PC-9 (cell line): ENCODE measurements at regions not wholly inside any gene's neighbourhood (a gene's known extent, or its start where the extent isn't known, plus 50 kb on each side); places are given as distances from the start of the nearest gene placed in this dataset.

ENCODE experiments used
- BruUV-seq: library from RNA; stranded (reverse); fragments of 400-500 nt; replicated peaks from 2 replicates; lab custom pipeline; 2021; lab: Mats Ljungman, UMichigan
- CTCF ChIA-PET: fragments of 300-600 bp; sonication (Branson Sonifier 250); formaldehyde crosslinking; loops from one replicate; lab custom pipeline; 2022; ENCODE audit warnings: antibody characterized with exemption; lab: Charles Lee
- POLR2A ChIA-PET: fragments of 300-600 bp; sonication (Branson Sonifier 250); formaldehyde crosslinking; loops from one replicate; lab custom pipeline; 2022; ENCODE audit warnings: antibody characterized with exemption; ENCODE audit not compliant: unreplicated experiment; lab: Charles Lee
- DNase-seq, 2 experiments: peaks; one replicate each; pipeline versions ENCODE4 v3.0.0 to v3.0.0-alpha.2; 2015 to 2022; ENCODE audit warnings: mixed read lengths in 1 of 2
- H2AFZ ChIP-seq: fragments of 200-600 bp; sonication (generic); 2 replicates; pipeline ENCODE4 v1.8.1; 2017; ENCODE audit warnings: antibody characterized with exemption
- H3F3A ChIP-seq: fragments of 200-600 bp; sonication (generic); 2 replicates; pipeline ENCODE4 v1.8.1; 2017; ENCODE audit warnings: antibody characterized with exemption, mild to moderate bottlenecking, low read depth; ENCODE audit not compliant: insufficient read depth
- H3K27ac ChIP-seq: fragments of 200-600 bp; sonication (generic); 2 replicates; pipeline ENCODE4 v1.6.1; 2016; ENCODE audit warnings: mixed run types
- H3K27me3 ChIP-seq: fragments of 200-600 bp; sonication (generic); 2 replicates; pipeline ENCODE4 v1.6.1; 2016; ENCODE audit warnings: low read depth, mixed run types; ENCODE audit not compliant: insufficient read depth
- H3K36me3 ChIP-seq: fragments of 200-600 bp; sonication (generic); 2 replicates; pipeline ENCODE4 v1.6.1; 2016; ENCODE audit warnings: low read depth, mixed run types
- H3K4me1 ChIP-seq: fragments of 200-600 bp; sonication (generic); replicated peaks from 2 replicates; pipeline ENCODE4 v1.6.1; 2016; ENCODE audit warnings: mixed run types; ENCODE audit not compliant: insufficient read depth
- H3K4me2 ChIP-seq: fragments of 200-600 bp; sonication (generic); 2 replicates; pipeline ENCODE4 v1.6.1; 2017; ENCODE audit warnings: mixed run types
- H3K4me3 ChIP-seq: fragments of 200-600 bp; sonication (generic); 2 replicates; pipeline ENCODE4 v1.6.1; 2016; ENCODE audit warnings: mixed run types
- H3K79me2 ChIP-seq: fragments of 200-600 bp; sonication (generic); 2 replicates; pipeline ENCODE4 v1.6.1; 2017; ENCODE audit warnings: low read depth, mixed run types
- H3K9me2 ChIP-seq: fragments of 200-600 bp; sonication (generic); 2 replicates; pipeline ENCODE4 v1.8.1; 2017; ENCODE audit warnings: mild to moderate bottlenecking; ENCODE audit not compliant: insufficient read depth
- H3K9me3 ChIP-seq: fragments of 200-600 bp; sonication (generic); 2 replicates; pipeline ENCODE4 v1.8.1; 2016; ENCODE audit warnings: low read depth; ENCODE audit not compliant: insufficient read depth
- H4K20me1 ChIP-seq: fragments of 200-600 bp; sonication (generic); 2 replicates; pipeline ENCODE4 v1.8.1; 2017; ENCODE audit not compliant: insufficient read depth
- EZH2 ChIP-seq: fragments of 200-600 bp; sonication (generic); IDR thresholded peaks from 2 replicates; pipeline ENCODE4 v1.8.0; 2017; ENCODE audit warnings: antibody characterized with exemption, low read depth
- intact Hi-C: fragments of 100-400 bp; cut with micrococcal nuclease; formaldehyde crosslinking; loops from one replicate; pipeline ENCODE4 v1.10.0; 2022; ENCODE audit not compliant: unreplicated experiment
- TF ChIP-seq, protein P1 (sequence below): fragments of 200-600 bp; sonication (generic); conservative IDR thresholded peaks from 2 replicates; pipeline ENCODE4 v1.6.1; 2017; ENCODE audit warnings: mixed run types, antibody characterized with exemption, mild to moderate bottlenecking, moderate library complexity

DNA sequence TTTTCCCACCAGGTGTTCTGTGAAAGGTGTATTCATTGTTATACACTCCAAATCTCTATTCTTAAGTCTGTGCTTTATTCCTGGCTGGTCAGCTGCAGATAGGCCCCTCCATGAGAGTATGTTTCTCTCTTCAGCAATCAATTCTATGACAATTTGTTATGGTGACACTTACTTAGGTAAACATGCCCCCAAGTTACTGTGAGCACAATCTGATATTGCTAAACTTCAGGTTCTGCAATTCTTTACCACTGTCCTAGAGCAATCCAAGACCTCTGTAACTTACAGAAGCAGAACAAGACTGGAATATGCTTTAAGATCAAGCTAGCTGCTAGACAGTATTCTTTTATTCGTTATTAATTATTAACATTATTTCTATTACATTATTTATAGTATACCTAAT is 391.9 kb downstream of the FRK start:
- H3K4me1 ChIP-seq: no peaks in the 10 kb centered on the region
- H3K9me2 ChIP-seq: no peaks in the 10 kb centered on the region
- no TSS peak for BruUV-seq
- H3K27me3 ChIP-seq: no peaks in the 10 kb centered on the region
- POLR2A ChIA-PET: no interaction called here
- no peaks in the 10 kb centered on the region for H3K79me2 ChIP-seq
- CTCF ChIA-PET: no interaction called here
- no peak overlapping the region for H3K4me2 ChIP-seq
- no peak for DNase-seq
- no peaks in the 10 kb centered on the region for H3F3A ChIP-seq
- no peak overlapping the region for H3K4me3 ChIP-seq
- H3K27ac ChIP-seq: no peak overlapping the region
- intact Hi-C loops: loop anchor here (10.0 kb wide), 1 partner anchor 146 kb away; no protein-coding TSS in a partner anchor
- no peaks in the 10 kb centered on the region for H3K9me3 ChIP-seq
- no peaks in the 10 kb centered on the region for H3K36me3 ChIP-seq
- no peaks in the 10 kb centered on the region for H4K20me1 ChIP-seq
- TF ChIP-seq EZH2: no peak
- TF ChIP-seq, protein P1, sequence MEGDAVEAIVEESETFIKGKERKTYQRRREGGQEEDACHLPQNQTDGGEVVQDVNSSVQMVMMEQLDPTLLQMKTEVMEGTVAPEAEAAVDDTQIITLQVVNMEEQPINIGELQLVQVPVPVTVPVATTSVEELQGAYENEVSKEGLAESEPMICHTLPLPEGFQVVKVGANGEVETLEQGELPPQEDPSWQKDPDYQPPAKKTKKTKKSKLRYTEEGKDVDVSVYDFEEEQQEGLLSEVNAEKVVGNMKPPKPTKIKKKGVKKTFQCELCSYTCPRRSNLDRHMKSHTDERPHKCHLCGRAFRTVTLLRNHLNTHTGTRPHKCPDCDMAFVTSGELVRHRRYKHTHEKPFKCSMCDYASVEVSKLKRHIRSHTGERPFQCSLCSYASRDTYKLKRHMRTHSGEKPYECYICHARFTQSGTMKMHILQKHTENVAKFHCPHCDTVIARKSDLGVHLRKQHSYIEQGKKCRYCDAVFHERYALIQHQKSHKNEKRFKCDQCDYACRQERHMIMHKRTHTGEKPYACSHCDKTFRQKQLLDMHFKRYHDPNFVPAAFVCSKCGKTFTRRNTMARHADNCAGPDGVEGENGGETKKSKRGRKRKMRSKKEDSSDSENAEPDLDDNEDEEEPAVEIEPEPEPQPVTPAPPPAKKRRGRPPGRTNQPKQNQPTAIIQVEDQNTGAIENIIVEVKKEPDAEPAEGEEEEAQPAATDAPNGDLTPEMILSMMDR: no peak
- H2AFZ ChIP-seq: no peak overlapping the region

- Histone ChIP-seq H3K27ac (no peak overlapping the region), H3K79me2 (no peaks in the 10 kb centered on the region), H4K20me1 (no peaks in the 10 kb centered on the region), H3K4me1 (no peaks in the 10 kb centered on the region), H3K4me2 (no peak overlapping the region), H3K4me3 (no peak overlapping the region), H2AFZ (no peak overlapping the region), H3K36me3 (no peaks in the 10 kb centered on the region), H3F3A (no peaks in the 10 kb centered on the region), H3K9me3 (no peaks in the 10 kb centered on the region), H3K27me3 (no peaks in the 10 kb centered on the region), H3K9me2 (no peaks in the 10 kb centered on the region)
- ChIA-PET POLR2A (no interaction called here), CTCF (no interaction called here)
- BruUV-seq: no TSS peak
- no peak for DNase-seq
- TF ChIP-seq EZH2: no peak
- TF ChIP-seq, protein P1: no peak
- intact Hi-C loops: loop anchor here (10.0 kb wide), 1 partner anchor 147 kb away; no protein-coding TSS in a partner anchor
Observed at GRCh38 chr6:115668211-115668610, 392.5 kb downstream of the FRK start.

DNA sequence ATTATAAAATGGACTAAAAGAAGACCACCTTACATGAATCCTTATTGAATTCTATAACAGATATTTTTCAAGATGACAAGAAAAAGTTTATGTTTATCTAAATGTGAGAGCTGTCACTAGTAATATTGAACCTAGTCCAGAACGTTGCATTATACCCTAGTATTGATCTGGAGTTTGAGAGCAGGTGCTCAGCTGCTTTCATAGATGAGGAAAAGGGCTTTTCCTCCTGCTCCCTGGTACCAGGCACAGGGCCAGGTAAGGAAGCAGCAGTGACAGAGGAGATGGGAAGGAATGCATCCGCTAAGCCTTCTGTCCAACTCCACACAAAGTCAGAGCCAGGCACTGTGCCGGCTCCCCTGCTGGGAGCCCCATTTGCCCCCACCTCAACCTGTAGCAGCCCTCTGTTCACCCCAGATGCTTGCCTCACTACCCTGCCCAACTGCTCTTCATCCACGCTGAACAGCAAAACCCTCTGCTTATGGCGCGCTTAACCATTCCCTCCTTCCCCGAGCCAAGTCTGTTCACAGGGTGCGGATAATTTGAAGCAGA is 393.1 kb downstream of the FRK start:
- Histone ChIP-seq H2AFZ (no peak overlapping the region), H3K4me1 (no peaks in the 10 kb centered on the region), H3K9me3 (no peaks in the 10 kb centered on the region), H3K27ac (no peak overlapping the region), H3K36me3 (no peaks in the 10 kb centered on the region), H3K79me2 (no peaks in the 10 kb centered on the region), H3K4me2 (no peak overlapping the region), H3F3A (no peaks in the 10 kb centered on the region), H4K20me1 (no peaks in the 10 kb centered on the region), H3K9me2 (no peaks in the 10 kb centered on the region), H3K4me3 (no peak overlapping the region), H3K27me3 (no peaks in the 10 kb centered on the region)
- no peak for DNase-seq
- CTCF ChIA-PET: no interaction called here
- POLR2A ChIA-PET: no interaction called here
- no peak for TF ChIP-seq EZH2
- TF ChIP-seq, protein P1: no peak
- BruUV-seq: no TSS peak
- intact Hi-C loops: loop anchor here (10.0 kb wide), 1 partner anchor 147 kb away; no protein-coding TSS in a partner anchor
